ENCODE measurements at regions not wholly inside any gene's neighbourhood (a gene's known extent, or its start where the extent isn't known, plus 50 kb on each side); places are given as distances from the start of the nearest gene placed in this dataset.

DNA sequence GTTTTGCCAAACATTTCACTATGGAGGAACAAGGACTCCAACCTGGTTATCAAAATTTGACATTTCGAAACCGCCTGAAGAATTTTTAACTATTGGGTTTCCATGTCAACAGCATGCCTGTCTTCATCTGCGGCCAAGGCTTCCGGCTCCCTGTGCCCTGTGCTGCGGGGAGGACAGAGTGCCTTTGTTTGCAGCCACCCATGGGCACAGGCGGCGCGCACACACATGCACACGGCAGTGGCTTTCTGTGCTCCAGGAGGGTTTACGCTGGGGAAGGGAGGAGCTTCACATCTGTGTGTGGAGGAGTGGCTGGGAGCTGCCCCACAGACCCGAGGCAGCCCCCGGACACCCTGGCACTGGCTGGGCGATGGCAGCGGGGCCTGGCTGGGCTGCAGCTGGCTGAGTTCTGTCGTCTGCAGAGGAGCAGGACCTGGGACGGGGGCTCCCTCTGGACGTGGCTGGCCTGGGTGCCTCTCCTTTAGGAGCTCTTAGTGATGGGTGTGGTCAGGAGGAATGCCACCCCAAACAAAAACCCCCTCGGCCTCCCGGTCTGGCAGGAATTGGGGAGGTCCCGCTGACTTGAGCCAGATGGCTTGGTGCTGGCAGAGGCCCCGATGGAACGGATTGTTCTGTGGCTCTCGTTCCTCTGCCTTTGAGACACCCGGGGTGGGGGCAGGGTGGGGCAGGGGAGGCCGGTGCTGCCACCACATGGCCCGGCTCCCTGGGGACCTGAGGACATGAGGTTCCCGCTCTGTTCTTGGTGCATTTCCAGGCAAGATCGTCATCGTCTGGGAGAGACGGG is 1290.9 kb downstream of the BRD1 start:
- Histone ChIP-seq H3K36me3 (ENCODE audit: control insufficient read depth, insufficient read depth, low read length) (no peaks in the 10 kb centered on the region), H3K9me3 (ENCODE audit: control insufficient read depth, insufficient read depth, low read depth, low read length) (no peaks in the 10 kb centered on the region), H3K4me3 (ENCODE audit: low read depth in 2 of 2, low read length in 2 of 2) (no peak overlapping the region), H3K4me1 (ENCODE audit: control insufficient read depth, insufficient read depth, low read length) (no peaks in the 10 kb centered on the region), H3K27me3 (ENCODE audit: control insufficient read depth, insufficient read depth, low read length) (no peaks in the 10 kb centered on the region), H3K27ac (ENCODE audit: low read length) (no peak overlapping the region)
- ATAC-seq (no peak), DNase-seq (ENCODE audit: low read depth, low spot score) (no peak)
- POLR2A ChIA-PET = interaction anchor here (0.5 kb wide), 1 partner anchor 52 kb away, joined by 7 read pairs; no protein-coding TSS in a partner anchor
- in situ Hi-C loops (cut with HindIII; ENCODE audit: low pct_unique_long_range_greater_than_20kb, low sequenced_read_pairs) (no loop called here), intact Hi-C loops (cut with micrococcal nuclease; ENCODE audit: unreplicated experiment) (no loop called here)
- TF ChIP-seq, protein P1, sequence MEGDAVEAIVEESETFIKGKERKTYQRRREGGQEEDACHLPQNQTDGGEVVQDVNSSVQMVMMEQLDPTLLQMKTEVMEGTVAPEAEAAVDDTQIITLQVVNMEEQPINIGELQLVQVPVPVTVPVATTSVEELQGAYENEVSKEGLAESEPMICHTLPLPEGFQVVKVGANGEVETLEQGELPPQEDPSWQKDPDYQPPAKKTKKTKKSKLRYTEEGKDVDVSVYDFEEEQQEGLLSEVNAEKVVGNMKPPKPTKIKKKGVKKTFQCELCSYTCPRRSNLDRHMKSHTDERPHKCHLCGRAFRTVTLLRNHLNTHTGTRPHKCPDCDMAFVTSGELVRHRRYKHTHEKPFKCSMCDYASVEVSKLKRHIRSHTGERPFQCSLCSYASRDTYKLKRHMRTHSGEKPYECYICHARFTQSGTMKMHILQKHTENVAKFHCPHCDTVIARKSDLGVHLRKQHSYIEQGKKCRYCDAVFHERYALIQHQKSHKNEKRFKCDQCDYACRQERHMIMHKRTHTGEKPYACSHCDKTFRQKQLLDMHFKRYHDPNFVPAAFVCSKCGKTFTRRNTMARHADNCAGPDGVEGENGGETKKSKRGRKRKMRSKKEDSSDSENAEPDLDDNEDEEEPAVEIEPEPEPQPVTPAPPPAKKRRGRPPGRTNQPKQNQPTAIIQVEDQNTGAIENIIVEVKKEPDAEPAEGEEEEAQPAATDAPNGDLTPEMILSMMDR (IDR thresholded peaks at IDR 0.05) = no peak
- TF ChIP-seq SIN3A (IDR thresholded peaks at IDR 0.05; ENCODE audit: borderline replicate concordance, insufficient read depth, low read depth, low read length) (no peak), TCF7L2 (IDR thresholded peaks at IDR 0.05; ENCODE audit: low read depth, low read length) (no peak), POLR2AphosphoS5 (IDR thresholded peaks at IDR 0.05; ENCODE audit: low read depth, low read length) (no peak)
- TF ChIP-seq, protein P2, sequence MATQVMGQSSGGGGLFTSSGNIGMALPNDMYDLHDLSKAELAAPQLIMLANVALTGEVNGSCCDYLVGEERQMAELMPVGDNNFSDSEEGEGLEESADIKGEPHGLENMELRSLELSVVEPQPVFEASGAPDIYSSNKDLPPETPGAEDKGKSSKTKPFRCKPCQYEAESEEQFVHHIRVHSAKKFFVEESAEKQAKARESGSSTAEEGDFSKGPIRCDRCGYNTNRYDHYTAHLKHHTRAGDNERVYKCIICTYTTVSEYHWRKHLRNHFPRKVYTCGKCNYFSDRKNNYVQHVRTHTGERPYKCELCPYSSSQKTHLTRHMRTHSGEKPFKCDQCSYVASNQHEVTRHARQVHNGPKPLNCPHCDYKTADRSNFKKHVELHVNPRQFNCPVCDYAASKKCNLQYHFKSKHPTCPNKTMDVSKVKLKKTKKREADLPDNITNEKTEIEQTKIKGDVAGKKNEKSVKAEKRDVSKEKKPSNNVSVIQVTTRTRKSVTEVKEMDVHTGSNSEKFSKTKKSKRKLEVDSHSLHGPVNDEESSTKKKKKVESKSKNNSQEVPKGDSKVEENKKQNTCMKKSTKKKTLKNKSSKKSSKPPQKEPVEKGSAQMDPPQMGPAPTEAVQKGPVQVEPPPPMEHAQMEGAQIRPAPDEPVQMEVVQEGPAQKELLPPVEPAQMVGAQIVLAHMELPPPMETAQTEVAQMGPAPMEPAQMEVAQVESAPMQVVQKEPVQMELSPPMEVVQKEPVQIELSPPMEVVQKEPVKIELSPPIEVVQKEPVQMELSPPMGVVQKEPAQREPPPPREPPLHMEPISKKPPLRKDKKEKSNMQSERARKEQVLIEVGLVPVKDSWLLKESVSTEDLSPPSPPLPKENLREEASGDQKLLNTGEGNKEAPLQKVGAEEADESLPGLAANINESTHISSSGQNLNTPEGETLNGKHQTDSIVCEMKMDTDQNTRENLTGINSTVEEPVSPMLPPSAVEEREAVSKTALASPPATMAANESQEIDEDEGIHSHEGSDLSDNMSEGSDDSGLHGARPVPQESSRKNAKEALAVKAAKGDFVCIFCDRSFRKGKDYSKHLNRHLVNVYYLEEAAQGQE (IDR thresholded peaks at IDR 0.05; ENCODE audit: insufficient read depth in 1 of 2, low read depth in 2 of 2, low read length in 1 of 2) = no peak
- BruUV-seq (replicated peaks) = no TSS peak
- CTCF ChIA-PET = interaction anchor here (0.6 kb wide), 1 partner anchor 321 kb away, joined by 9 read pairs; no protein-coding TSS in a partner anchor

DNA sequence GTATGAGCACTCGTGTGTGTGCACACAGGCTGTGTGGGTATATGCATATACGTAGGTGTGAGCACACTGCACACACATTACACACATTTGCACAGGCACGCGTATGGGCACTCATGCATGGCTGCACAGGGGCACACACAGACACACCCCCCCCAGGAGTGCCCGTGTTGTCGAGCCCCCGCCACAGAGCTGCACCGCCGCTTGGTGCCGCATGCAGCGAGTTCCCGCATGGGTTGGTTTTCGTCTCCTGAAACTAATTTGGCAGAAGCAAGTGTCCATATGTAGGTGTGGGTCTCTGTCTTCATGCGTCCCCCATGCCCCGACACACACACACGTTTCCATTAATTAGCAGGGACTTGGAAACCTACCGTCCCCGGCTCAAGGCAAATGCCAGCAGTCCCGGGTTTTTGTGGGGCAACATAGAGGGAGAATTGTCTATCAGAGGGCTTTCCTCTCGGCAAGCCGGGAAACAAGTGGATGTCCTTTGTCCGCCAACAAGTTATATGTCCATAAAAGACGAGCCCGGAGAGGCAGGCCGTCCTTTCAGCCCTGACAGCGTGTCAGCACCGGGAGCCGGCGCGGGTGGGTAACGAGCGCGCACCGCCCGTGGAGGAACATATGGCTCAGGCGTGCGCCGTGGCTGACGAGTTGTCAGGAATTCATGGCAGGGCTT is 1291.7 kb downstream of the BRD1 start:
- POLR2A ChIA-PET = interaction anchor here (0.5 kb wide), 1 partner anchor 51 kb away, joined by 7 read pairs; no protein-coding TSS in a partner anchor
- Histone ChIP-seq H3K27me3 (ENCODE audit: control insufficient read depth, insufficient read depth, low read length) (no peaks in the 10 kb centered on the region), H3K27ac (ENCODE audit: low read length) (no peak overlapping the region), H3K9me3 (ENCODE audit: control insufficient read depth, insufficient read depth, low read depth, low read length) (no peaks in the 10 kb centered on the region), H3K4me1 (ENCODE audit: control insufficient read depth, insufficient read depth, low read length) (no peaks in the 10 kb centered on the region), H3K36me3 (ENCODE audit: control insufficient read depth, insufficient read depth, low read length) (no peaks in the 10 kb centered on the region), H3K4me3 (ENCODE audit: low read depth in 2 of 2, low read length in 2 of 2) (no peak overlapping the region)
- no TSS peak for BruUV-seq (replicated peaks)
- CTCF ChIA-PET = no interaction called here
- ATAC-seq (no peak), DNase-seq (ENCODE audit: low read depth, low spot score) (no peak)
- in situ Hi-C loops (cut with HindIII; ENCODE audit: low pct_unique_long_range_greater_than_20kb, low sequenced_read_pairs) = no loop called here
- intact Hi-C loops (cut with micrococcal nuclease; ENCODE audit: unreplicated experiment) = no loop called here
- TF ChIP-seq, protein P1 (IDR thresholded peaks at IDR 0.05) = no peak
- no peak for TF ChIP-seq TCF7L2 (IDR thresholded peaks at IDR 0.05; ENCODE audit: low read depth, low read length)
- TF ChIP-seq POLR2AphosphoS5 (IDR thresholded peaks at IDR 0.05; ENCODE audit: low read depth, low read length) = no peak
- TF ChIP-seq SIN3A (IDR thresholded peaks at IDR 0.05; ENCODE audit: borderline replicate concordance, insufficient read depth, low read depth, low read length) = no peak
- TF ChIP-seq, protein P2 (IDR thresholded peaks at IDR 0.05; ENCODE audit: insufficient read depth in 1 of 2, low read depth in 2 of 2, low read length in 1 of 2) = no peak

Data from Panc1 (cell line).